ENCODE measurements at regions not wholly inside any gene's neighbourhood (a gene's known extent, or its start where the extent isn't known, plus 50 kb on each side); places are given as distances from the start of the nearest gene placed in this dataset.
"Not testable (repeated sequence)": the region's sequence is repeated elsewhere in the genome, so short reads cannot be mapped to it uniquely, and the experiment has no call there.

GRCh38 chr11:134841411-134841810 is 429.4 kb upstream of the B3GAT1 start:
- no peak for TF ChIP-seq CTCF (IDR thresholded peaks at IDR 0.05; ENCODE audit: low read depth, low read length, missing control alignments)
- no peak overlapping the region for H3K4me3 ChIP-seq (replicated peaks; ENCODE audit: low read depth, low read length)
- DNase-seq (ENCODE audit: extremely low read depth, low read depth), result no peak

DNA sequence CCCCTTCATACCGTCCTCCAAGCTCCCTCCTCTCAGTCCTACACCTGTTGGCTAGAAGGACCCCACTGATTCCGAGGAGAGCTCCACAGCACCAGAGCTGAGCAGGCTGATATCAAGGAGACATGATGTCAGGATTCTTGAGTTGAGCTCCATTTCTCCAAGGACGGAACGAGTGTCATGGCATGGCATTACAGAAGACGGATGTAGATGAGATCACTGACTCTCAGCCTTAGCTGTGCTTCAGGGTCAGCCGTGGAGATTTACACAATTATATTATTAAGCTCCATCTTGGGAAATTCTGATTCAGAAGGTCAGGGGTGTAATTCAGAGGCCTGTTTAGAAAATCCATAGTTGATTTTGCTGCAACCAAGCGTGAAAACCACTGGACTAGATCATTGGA is 428.9 kb upstream of the B3GAT1 start:
- H3K4me3 ChIP-seq (replicated peaks; ENCODE audit: low read depth, low read length), result no peak overlapping the region
- DNase-seq (ENCODE audit: extremely low read depth, low read depth), result no peak
- TF ChIP-seq CTCF (IDR thresholded peaks at IDR 0.05; ENCODE audit: low read depth, low read length, missing control alignments), result no peak

DNA sequence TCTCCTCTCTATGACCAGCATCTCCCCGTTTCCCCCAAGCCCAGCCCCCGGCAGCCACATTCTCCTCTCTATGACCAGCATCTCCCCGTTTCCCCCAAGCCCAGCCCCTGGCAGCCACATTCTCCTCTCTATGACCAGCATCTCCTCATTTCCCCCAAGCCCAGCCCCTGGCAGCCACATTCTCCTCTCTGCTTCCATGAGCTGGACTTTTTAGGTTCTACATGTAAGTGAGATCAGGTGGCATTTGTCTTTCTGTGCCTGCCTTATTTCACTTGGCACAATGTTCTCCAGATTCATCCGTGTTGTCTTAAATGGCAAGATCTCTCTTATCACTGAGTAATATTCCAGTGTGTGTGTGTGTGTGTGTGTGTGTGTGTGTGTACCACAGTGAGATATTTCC is 428.1 kb upstream of the B3GAT1 start:
- H3K4me3 ChIP-seq (replicated peaks; ENCODE audit: low read depth, low read length), result not testable (repeated sequence)

DNA sequence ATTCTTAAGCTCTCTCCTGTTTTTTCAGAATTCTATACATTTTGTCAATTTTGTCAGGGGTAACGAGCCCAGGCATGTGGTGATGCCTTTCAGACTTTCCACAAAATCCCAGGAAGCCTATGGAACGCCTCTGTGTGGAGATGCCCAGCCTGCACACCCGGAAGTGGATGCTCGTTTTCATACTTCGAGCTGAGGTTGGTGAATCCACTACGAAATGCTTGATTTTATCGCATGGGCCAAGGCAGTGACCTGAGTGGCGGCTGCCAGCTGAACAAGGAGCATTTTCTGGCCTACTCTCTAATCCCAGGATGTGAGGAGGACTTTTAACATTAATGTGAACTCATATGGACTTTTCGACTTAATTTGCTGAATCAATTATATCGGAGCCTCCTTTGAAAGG is 426.7 kb upstream of the B3GAT1 start:
- TF ChIP-seq CTCF (IDR thresholded peaks at IDR 0.05; ENCODE audit: low read depth, low read length, missing control alignments), result no peak
- no peak overlapping the region for H3K4me3 ChIP-seq (replicated peaks; ENCODE audit: low read depth, low read length)
- DNase-seq (ENCODE audit: extremely low read depth, low read depth), result no peak

More for the DNA sequence above, 428.1 kb upstream of the B3GAT1 start:
- DNase-seq (ENCODE audit: extremely low read depth, low read depth), result not testable (repeated sequence)

- no peak overlapping the region for H3K4me3 ChIP-seq (replicated peaks; ENCODE audit: low read depth, low read length)
- no peak for TF ChIP-seq CTCF (IDR thresholded peaks at IDR 0.05; ENCODE audit: low read depth, low read length, missing control alignments)
- no peak for DNase-seq (ENCODE audit: extremely low read depth, low read depth)
These were observed 425.8 kb upstream of the B3GAT1 start for GRCh38 chr11:134837887-134838232.

DNA sequence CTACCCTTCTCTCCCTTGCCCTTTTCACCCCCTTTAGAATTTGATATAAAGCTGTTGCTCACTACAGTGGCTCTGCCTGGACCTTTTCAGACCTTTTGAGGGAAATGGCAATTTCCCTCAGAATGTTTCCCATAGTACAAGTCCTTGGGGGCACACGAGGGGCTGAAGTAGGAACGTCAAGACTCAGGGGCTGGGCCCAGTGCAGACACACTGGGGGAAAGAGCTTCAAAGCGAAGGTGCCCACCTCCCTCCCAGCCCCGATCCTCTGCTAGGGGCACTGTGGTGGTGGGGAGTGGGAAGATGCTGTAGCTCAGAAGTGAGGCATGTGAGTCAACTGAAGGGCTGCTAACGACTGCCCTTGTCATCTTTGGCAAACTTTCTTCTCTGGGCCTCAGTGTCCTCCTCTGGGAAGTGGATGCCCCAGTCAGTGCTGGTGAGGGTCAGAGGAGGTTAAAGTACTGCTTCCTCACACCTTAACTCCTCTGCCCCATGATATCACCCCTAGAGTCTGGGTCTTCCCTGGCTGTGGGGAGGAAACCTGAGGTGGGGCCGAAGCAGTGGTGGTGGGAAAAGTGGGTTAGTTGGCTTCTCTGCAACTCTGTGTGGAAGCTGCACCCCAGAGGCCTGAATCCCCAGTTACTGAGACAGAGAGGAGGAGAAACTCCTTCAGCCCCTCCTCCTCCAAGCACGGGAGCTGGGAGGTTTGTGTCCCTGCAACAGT is 425.3 kb upstream of the B3GAT1 start:
- no peak overlapping the region for H3K4me3 ChIP-seq (replicated peaks; ENCODE audit: low read depth, low read length)
- TF ChIP-seq CTCF (IDR thresholded peaks at IDR 0.05; ENCODE audit: low read depth, low read length, missing control alignments), result no peak
- DNase-seq (ENCODE audit: extremely low read depth, low read depth), result no peak

GRCh38 chr11:134836561-134836960 is 424.5 kb upstream of the B3GAT1 start:
- no peak for TF ChIP-seq CTCF (IDR thresholded peaks at IDR 0.05; ENCODE audit: low read depth, low read length, missing control alignments)
- no peak for DNase-seq (ENCODE audit: extremely low read depth, low read depth)
- no peak overlapping the region for H3K4me3 ChIP-seq (replicated peaks; ENCODE audit: low read depth, low read length)

All from HFF-Myc (cell line).